ENCODE measurements at regions not wholly inside any gene's neighbourhood (a gene's known extent, or its start where the extent isn't known, plus 50 kb on each side); places are given as distances from the start of the nearest gene placed in this dataset.

DNA sequence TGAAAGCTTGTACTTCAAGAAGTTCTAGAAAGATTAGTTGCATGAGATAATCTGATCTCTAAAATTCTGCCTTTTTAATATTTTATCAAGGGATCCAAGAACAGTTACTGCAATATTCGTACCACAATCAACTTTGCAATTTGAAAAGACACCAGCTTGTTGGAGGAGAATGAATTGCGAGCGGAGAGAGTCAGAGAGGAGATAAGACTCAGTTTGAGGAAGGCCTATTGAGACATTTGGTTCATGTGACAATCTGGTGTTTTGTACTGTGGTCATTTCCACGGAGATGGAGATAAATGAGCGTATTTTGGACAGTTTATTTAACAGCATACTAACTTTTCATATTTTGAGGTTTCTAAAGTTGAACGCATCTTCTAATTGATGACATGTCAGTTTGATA is 1276.0 kb downstream of the EFNB2 start:
- H3K36me3 ChIP-seq (ENCODE audit: insufficient read depth, low read length), result no peaks in the 10 kb centered on the region
- H3K27ac ChIP-seq, result no peak overlapping the region
- DNase-seq (ENCODE audit: low read depth, low spot score), result no peak
- H3K9me3 ChIP-seq (ENCODE audit: low read depth, low read length), result no peaks in the 10 kb centered on the region
- no peak overlapping the region for H3K9ac ChIP-seq (ENCODE audit: insufficient read length)
- TF ChIP-seq EZH2 (IDR thresholded peaks at IDR 0.05) (no peak), POLR2AphosphoS5 (IDR thresholded peaks at IDR 0.05; ENCODE audit: borderline replicate concordance, low read depth, low read length) (no peak), FOXP2 (optimal IDR thresholded peaks at IDR 0.05; ENCODE audit: control extremely low read depth, extremely low read length, insufficient read depth) (no peak)
- no peak overlapping the region for H3K4me3 ChIP-seq

DNA sequence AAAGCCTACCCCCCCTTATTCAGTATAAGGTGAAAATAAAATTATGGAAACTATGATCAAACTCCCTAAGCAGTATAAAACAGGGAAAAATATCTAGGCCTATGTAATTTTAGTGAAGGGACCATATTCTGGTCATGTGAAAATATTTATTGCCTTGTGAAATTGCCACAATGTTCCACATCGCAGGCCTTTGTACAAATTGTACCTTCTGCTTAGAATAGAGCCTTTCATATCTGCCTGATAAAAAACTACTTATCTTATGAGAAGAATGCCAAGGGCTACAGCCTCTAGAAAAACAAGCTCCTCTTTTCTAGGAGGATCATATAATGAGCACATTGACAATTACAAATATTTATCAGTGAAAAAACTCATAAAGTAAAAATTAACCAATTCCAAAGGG is 1280.0 kb downstream of the EFNB2 start:
- Histone ChIP-seq H3K4me3 (no peak overlapping the region), H3K36me3 (ENCODE audit: insufficient read depth, low read length) (no peaks in the 10 kb centered on the region), H3K27ac (no peak overlapping the region), H3K9ac (ENCODE audit: insufficient read length) (no peak overlapping the region), H3K9me3 (ENCODE audit: low read depth, low read length) (no peaks in the 10 kb centered on the region)
- no peak for DNase-seq (ENCODE audit: low read depth, low spot score)
- no peak for TF ChIP-seq EZH2 (IDR thresholded peaks at IDR 0.05)
- no peak for TF ChIP-seq POLR2AphosphoS5 (IDR thresholded peaks at IDR 0.05; ENCODE audit: borderline replicate concordance, low read depth, low read length)
- no peak for TF ChIP-seq FOXP2 (optimal IDR thresholded peaks at IDR 0.05; ENCODE audit: control extremely low read depth, extremely low read length, insufficient read depth)

DNA sequence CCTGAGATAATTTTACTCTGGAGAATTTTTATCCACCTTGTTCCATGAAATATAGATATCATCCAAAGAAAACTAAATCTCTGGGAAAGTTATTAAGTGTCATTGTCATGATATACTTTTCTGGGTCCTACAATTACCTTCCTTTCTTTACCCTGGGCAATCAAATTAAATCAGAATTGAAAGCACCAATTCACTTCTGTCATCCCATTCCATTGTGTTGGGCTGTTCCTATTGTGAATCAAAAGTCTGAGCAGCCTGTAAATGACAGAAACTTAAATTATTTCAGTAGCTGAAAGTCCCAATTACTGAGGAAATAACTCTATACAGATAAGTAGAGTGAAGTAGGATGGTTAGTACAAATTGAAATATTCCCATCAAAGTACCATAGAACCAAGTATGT is 1284.2 kb downstream of the EFNB2 start:
- Histone ChIP-seq H3K27ac (no peak overlapping the region), H3K9me3 (ENCODE audit: low read depth, low read length) (no peaks in the 10 kb centered on the region), H3K36me3 (ENCODE audit: insufficient read depth, low read length) (no peaks in the 10 kb centered on the region), H3K4me3 (no peak overlapping the region), H3K9ac (ENCODE audit: insufficient read length) (no peak overlapping the region)
- no peak for DNase-seq (ENCODE audit: low read depth, low spot score)
- TF ChIP-seq EZH2 (IDR thresholded peaks at IDR 0.05), result no peak
- TF ChIP-seq FOXP2 (optimal IDR thresholded peaks at IDR 0.05; ENCODE audit: control extremely low read depth, extremely low read length, insufficient read depth), result no peak
- no peak for TF ChIP-seq POLR2AphosphoS5 (IDR thresholded peaks at IDR 0.05; ENCODE audit: borderline replicate concordance, low read depth, low read length)

DNA sequence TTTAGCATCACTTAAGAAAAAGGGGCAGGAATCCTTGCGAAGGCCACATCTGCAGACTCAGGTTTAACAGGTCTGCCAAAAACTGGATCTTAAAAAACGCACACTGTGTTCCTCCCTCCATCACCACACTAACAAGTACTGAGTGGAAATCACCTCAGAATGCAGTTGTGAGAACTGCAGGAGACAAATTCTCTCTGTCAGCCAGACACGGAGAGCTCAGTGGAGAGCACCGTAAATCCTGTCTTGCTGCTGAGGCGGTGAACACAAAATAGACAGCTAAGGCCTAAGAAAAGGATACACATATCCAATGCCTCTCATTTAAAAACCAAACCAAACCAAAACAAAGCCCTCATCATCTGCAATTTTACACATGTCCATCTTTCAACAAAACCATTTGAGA is 1287.6 kb downstream of the EFNB2 start:
- no peak overlapping the region for H3K27ac ChIP-seq
- TF ChIP-seq EZH2 (IDR thresholded peaks at IDR 0.05) (no peak), POLR2AphosphoS5 (IDR thresholded peaks at IDR 0.05; ENCODE audit: borderline replicate concordance, low read depth, low read length) (no peak)
- no peaks in the 10 kb centered on the region for H3K36me3 ChIP-seq (ENCODE audit: insufficient read depth, low read length)

DNA sequence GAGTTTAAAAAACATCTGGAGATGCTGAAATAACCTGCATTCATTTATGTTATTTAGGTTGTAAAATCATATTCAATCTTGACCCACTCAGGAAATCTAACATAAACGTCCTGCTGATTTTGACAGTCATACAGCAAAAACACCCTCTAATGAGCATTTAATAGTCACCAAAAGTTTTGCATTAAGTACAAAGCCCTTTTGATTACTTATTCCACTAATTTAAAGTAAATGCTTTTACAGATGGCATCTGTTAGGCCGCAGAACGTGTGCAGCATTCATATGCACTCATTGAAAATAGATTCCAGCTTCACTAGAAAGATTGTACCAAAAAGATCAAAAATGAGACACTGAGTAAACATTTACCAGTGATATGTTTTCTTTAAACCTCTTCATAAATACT is 1295.1 kb downstream of the EFNB2 start:
- DNase-seq (ENCODE audit: low read depth, low spot score), result peak; percentile 60
- Histone ChIP-seq H3K9me3 (ENCODE audit: low read depth, low read length) (no peaks in the 10 kb centered on the region), H3K9ac (ENCODE audit: insufficient read length) (no peak overlapping the region), H3K36me3 (ENCODE audit: insufficient read depth, low read length) (no peaks in the 10 kb centered on the region), H3K27ac (peak overlapping the region; percentile 73), H3K4me3 (peak overlapping the region; percentile 51; the same call in 1 of the 2 replicates)
- TF ChIP-seq EZH2 (IDR thresholded peaks at IDR 0.05) (no peak), POLR2AphosphoS5 (IDR thresholded peaks at IDR 0.05; ENCODE audit: borderline replicate concordance, low read depth, low read length) (peak; percentile 47; the same call in 1 of the 2 replicates), FOXP2 (optimal IDR thresholded peaks at IDR 0.05; ENCODE audit: control extremely low read depth, extremely low read length, insufficient read depth) (peak; percentile 66)

More for the DNA sequence above, 1287.6 kb downstream of the EFNB2 start:
- Histone ChIP-seq H3K9me3 (ENCODE audit: low read depth, low read length) (no peaks in the 10 kb centered on the region), H3K9ac (ENCODE audit: insufficient read length) (no peak overlapping the region), H3K4me3 (no peak overlapping the region)
- no peak for DNase-seq (ENCODE audit: low read depth, low spot score)

DNA sequence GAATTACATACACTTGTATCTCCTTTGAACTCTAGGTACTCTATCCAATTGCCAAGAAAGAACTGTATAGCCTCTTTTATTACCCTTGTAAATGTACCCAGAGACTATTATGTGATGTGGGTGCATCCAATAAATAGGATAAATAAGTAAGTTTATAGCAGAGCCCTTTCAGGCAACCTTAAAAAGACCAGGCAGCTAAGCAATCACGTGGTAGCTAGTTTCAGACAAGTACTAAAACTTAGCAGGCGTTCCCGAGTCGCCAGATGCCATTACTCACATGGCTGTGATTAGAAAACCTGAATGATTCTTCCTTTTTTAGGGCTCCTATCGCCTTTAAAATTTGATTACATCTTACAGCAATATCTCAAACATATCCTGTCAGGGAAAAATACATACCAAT is 1303.0 kb downstream of the EFNB2 start:
- DNase-seq (ENCODE audit: low read depth, low spot score), result no peak
- Histone ChIP-seq H3K4me3 (no peak overlapping the region), H3K36me3 (ENCODE audit: insufficient read depth, low read length) (no peaks in the 10 kb centered on the region), H3K9me3 (ENCODE audit: low read depth, low read length) (no peaks in the 10 kb centered on the region), H3K9ac (ENCODE audit: insufficient read length) (no peak overlapping the region), H3K27ac (no peak overlapping the region)
- TF ChIP-seq EZH2 (IDR thresholded peaks at IDR 0.05), result no peak
- no peak for TF ChIP-seq POLR2AphosphoS5 (IDR thresholded peaks at IDR 0.05; ENCODE audit: borderline replicate concordance, low read depth, low read length)
- no peak for TF ChIP-seq FOXP2 (optimal IDR thresholded peaks at IDR 0.05; ENCODE audit: control extremely low read depth, extremely low read length, insufficient read depth)

DNA sequence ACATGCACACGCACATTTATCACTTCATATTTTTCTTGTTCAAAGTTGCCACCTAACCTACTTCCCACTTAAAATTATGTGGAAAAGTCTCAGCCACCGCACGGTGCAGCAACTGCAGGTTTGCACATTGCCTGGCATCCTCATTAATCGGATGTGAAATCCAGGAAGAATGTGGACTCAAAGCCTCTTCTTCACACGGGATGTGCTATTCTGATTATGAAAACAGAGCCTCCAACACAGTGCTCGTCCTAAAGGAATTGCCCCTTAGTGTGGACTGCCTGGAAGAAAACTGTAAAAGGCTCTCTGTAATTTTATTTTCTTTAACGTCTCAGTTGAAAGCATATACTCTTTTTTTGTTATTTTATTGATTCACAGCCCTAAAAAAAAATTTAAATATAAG is 1303.5 kb downstream of the EFNB2 start:
- no peak overlapping the region for H3K27ac ChIP-seq
- H3K4me3 ChIP-seq, result no peak overlapping the region
- no peaks in the 10 kb centered on the region for H3K36me3 ChIP-seq (ENCODE audit: insufficient read depth, low read length)
- H3K9me3 ChIP-seq (ENCODE audit: low read depth, low read length), result no peaks in the 10 kb centered on the region
- no peak for DNase-seq (ENCODE audit: low read depth, low spot score)
- H3K9ac ChIP-seq (ENCODE audit: insufficient read length), result no peak overlapping the region
- TF ChIP-seq FOXP2 (optimal IDR thresholded peaks at IDR 0.05; ENCODE audit: control extremely low read depth, extremely low read length, insufficient read depth), result no peak
- no peak for TF ChIP-seq POLR2AphosphoS5 (IDR thresholded peaks at IDR 0.05; ENCODE audit: borderline replicate concordance, low read depth, low read length)
- no peak for TF ChIP-seq EZH2 (IDR thresholded peaks at IDR 0.05)

DNA sequence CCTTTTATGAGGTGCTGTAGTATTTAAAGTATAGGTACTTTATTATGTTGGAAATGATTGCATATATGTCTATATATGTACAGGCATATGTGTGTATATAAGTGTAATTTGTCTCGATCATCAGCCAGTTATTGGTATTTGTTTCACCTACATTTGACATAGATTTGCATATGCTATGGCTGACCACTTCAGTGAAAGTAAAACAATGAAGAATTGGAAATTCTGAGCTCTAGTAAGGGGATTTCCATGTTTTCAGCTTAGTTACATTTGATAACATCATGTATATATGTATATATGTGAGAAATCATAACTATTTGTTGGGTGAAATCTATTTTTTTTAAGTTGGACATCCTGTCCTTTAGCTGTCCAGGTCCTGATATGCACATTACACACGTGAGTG is 1303.9 kb downstream of the EFNB2 start:
- H3K27ac ChIP-seq, result no peak overlapping the region
- H3K9me3 ChIP-seq (ENCODE audit: low read depth, low read length), result no peaks in the 10 kb centered on the region
- H3K9ac ChIP-seq (ENCODE audit: insufficient read length), result no peak overlapping the region
- H3K36me3 ChIP-seq (ENCODE audit: insufficient read depth, low read length), result no peaks in the 10 kb centered on the region
- no peak overlapping the region for H3K4me3 ChIP-seq
- no peak for DNase-seq (ENCODE audit: low read depth, low spot score)
- TF ChIP-seq EZH2 (IDR thresholded peaks at IDR 0.05), result no peak
- no peak for TF ChIP-seq FOXP2 (optimal IDR thresholded peaks at IDR 0.05; ENCODE audit: control extremely low read depth, extremely low read length, insufficient read depth)
- no peak for TF ChIP-seq POLR2AphosphoS5 (IDR thresholded peaks at IDR 0.05; ENCODE audit: borderline replicate concordance, low read depth, low read length)

DNA sequence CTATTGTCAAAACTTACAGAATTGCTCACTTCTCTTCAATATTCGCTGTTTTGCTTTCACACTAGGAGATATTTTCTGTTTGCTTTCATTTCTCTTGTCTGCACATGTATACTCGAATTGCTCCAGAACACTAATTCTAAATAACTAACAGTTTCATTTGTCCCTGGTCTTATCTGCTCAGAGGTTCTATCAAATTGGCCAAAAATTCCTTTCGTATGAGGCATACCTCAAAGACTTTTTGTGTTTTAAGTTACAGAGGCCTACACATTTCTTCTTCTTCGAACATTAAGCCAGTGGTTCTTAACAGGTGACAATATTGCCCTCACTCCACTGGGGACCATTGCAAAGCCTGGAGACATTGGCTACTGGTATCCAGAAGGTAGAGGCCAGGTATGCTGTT is 1314.6 kb downstream of the EFNB2 start:
- Histone ChIP-seq H3K4me3 (no peak overlapping the region), H3K36me3 (ENCODE audit: insufficient read depth, low read length) (no peaks in the 10 kb centered on the region), H3K9ac (ENCODE audit: insufficient read length) (no peak overlapping the region), H3K27ac (no peak overlapping the region), H3K9me3 (ENCODE audit: low read depth, low read length) (no peaks in the 10 kb centered on the region)
- TF ChIP-seq POLR2AphosphoS5 (IDR thresholded peaks at IDR 0.05; ENCODE audit: borderline replicate concordance, low read depth, low read length), result no peak
- no peak for TF ChIP-seq EZH2 (IDR thresholded peaks at IDR 0.05)
- no peak for TF ChIP-seq FOXP2 (optimal IDR thresholded peaks at IDR 0.05; ENCODE audit: control extremely low read depth, extremely low read length, insufficient read depth)
- DNase-seq (ENCODE audit: low read depth, low spot score), result no peak

Data from SK-N-MC (cell line).